ENCODE measurements at regions not wholly inside any gene's neighbourhood (a gene's known extent, or its start where the extent isn't known, plus 50 kb on each side); places are given as distances from the start of the nearest gene placed in this dataset.

- no peak for TF ChIP-seq CTCF (IDR thresholded peaks at IDR 0.05; ENCODE audit: poor library complexity)
- no peak for TF ChIP-seq EZH2phosphoT487 (IDR thresholded peaks at IDR 0.05; ENCODE audit: low read depth, severe bottlenecking, unreplicated experiment)
These were observed 91.4 kb upstream of the ZPBP start for GRCh38 chr7:50184271-50184990.

Measured in hepatocyte (in vitro differentiated cells).